H9 (cell line): ENCODE measurements at regions not wholly inside any gene's neighbourhood (a gene's known extent, or its start where the extent isn't known, plus 50 kb on each side); places are given as distances from the start of the nearest gene placed in this dataset.

Experiments used
- DNase-seq: peaks from one replicate; pipeline ENCODE4 v3.0.0-alpha.2; 2017
- H2AFZ ChIP-seq: one replicate; pipeline ENCODE4 v1.6.1; 2013; ENCODE audit warnings: mild to moderate bottlenecking, low read length, control low read depth, moderate library complexity
- H2AK5ac ChIP-seq: 2 replicates; pipeline ENCODE4 v1.6.1; 2013; ENCODE audit warnings: low read length, control low read depth, mixed read lengths; ENCODE audit not compliant: insufficient read length
- H2BK120ac ChIP-seq: one replicate; pipeline ENCODE4 v1.6.1; 2013; ENCODE audit warnings: low read depth, mild to moderate bottlenecking, low read length, control low read depth, inconsistent platforms; ENCODE audit not compliant: poor library complexity, severe bottlenecking
- H2BK12ac ChIP-seq: 2 replicates; pipeline ENCODE4 v1.6.1; 2013; ENCODE audit warnings: low read length, control low read depth, mixed read lengths, low read depth; ENCODE audit not compliant: insufficient read length
- H2BK15ac ChIP-seq: 2 replicates; pipeline ENCODE4 v1.6.1; 2013; ENCODE audit warnings: low read depth, low read length, control low read depth
- H2BK20ac ChIP-seq: one replicate; pipeline ENCODE4 v1.6.1; 2013; ENCODE audit warnings: low read depth, mild to moderate bottlenecking, low read length, control low read depth, inconsistent platforms; ENCODE audit not compliant: poor library complexity, severe bottlenecking
- H2BK5ac ChIP-seq: 2 replicates; pipeline ENCODE4 v1.6.1; 2013; ENCODE audit warnings: low read length, control low read depth, mixed read lengths; ENCODE audit not compliant: insufficient read length
- H3K14ac ChIP-seq: 2 replicates; pipeline ENCODE4 v1.6.1; 2013; ENCODE audit warnings: low read length, control low read depth; ENCODE audit not compliant: insufficient read depth
- H3K18ac ChIP-seq: 2 replicates; pipeline ENCODE4 v1.6.1; 2013; ENCODE audit warnings: low read depth, mild to moderate bottlenecking, mixed read lengths, low read length, control low read depth; ENCODE audit not compliant: insufficient read length
- H3K23ac ChIP-seq: 2 replicates; pipeline ENCODE4 v1.6.1; 2013; ENCODE audit warnings: low read length, control low read depth, mixed read lengths, low read depth; ENCODE audit not compliant: insufficient read length
- H3K23me2 ChIP-seq: 2 replicates; pipeline ENCODE4 v1.6.1; 2013; ENCODE audit warnings: low read depth, mild to moderate bottlenecking, mixed read lengths, low read length, control low read depth; ENCODE audit not compliant: insufficient read length, poor library complexity, severe bottlenecking
- H3K27ac ChIP-seq: 2 replicates; pipeline ENCODE4 v1.5.1; 2013; ENCODE audit warnings: low read length, control low read depth, mixed read lengths, low read depth; ENCODE audit not compliant: insufficient read length
- H3K27me3 ChIP-seq: 2 replicates; pipeline ENCODE4 v1.6.1; 2013; ENCODE audit warnings: low read length, control low read depth, inconsistent platforms; ENCODE audit not compliant: insufficient read depth
- H3K4ac ChIP-seq: 2 replicates; pipeline ENCODE4 v1.6.1; 2013; ENCODE audit warnings: low read depth, mild to moderate bottlenecking, control low read depth, inconsistent platforms, low read length, moderate library complexity
- H3K4me1 ChIP-seq: 2 replicates; pipeline ENCODE4 v1.6.1; 2013; ENCODE audit warnings: low read length, control low read depth, inconsistent platforms; ENCODE audit not compliant: insufficient read depth
- H3K4me2 ChIP-seq: 2 replicates; pipeline ENCODE4 v1.6.1; 2013; ENCODE audit warnings: low read length, control low read depth, mixed read lengths; ENCODE audit not compliant: insufficient read length, insufficient read depth
- H3K56ac ChIP-seq: 2 replicates; pipeline ENCODE4 v1.6.1; 2013; ENCODE audit warnings: low read depth, mild to moderate bottlenecking, mixed read lengths, low read length, control low read depth; ENCODE audit not compliant: insufficient read length
- H3K79me1 ChIP-seq: 2 replicates; pipeline ENCODE4 v1.6.1; 2013; ENCODE audit warnings: low read depth, mild to moderate bottlenecking, moderate library complexity, low read length, control low read depth, inconsistent platforms; ENCODE audit not compliant: insufficient read depth, poor library complexity, severe bottlenecking
- H3K79me2 ChIP-seq: 2 replicates; pipeline ENCODE4 v1.6.1; 2013; ENCODE audit warnings: low read length, control low read depth, inconsistent platforms; ENCODE audit not compliant: insufficient read depth
- H3K9ac ChIP-seq: 2 replicates; pipeline ENCODE4 v1.6.1; 2013; ENCODE audit warnings: low read length, control low read depth, mixed read lengths; ENCODE audit not compliant: insufficient read length; ENCODE audit errors: extremely low read depth
- H3K9me3 ChIP-seq: one replicate; pipeline ENCODE4 v1.6.1; 2013; ENCODE audit warnings: low read depth, low read length, inconsistent platforms; ENCODE audit not compliant: control insufficient read depth
- H3T11ph ChIP-seq: one replicate; pipeline ENCODE4 v1.6.1; 2013; ENCODE audit warnings: mild to moderate bottlenecking, low read length, control low read depth, inconsistent platforms
- H4K20me1 ChIP-seq: one replicate; pipeline ENCODE4 v1.6.1; 2013; ENCODE audit not compliant: control insufficient read depth, insufficient read length, insufficient read depth
- H4K5ac ChIP-seq: 2 replicates; pipeline ENCODE4 v1.6.1; 2013; ENCODE audit warnings: low read depth, mild to moderate bottlenecking, mixed read lengths, low read length, control low read depth; ENCODE audit not compliant: insufficient read length
- H4K8ac ChIP-seq: replicated peaks from 2 replicates; pipeline ENCODE4 v1.6.1; 2013; ENCODE audit warnings: low read length, control low read depth, mixed read lengths, low read depth; ENCODE audit not compliant: insufficient read length
- H4K91ac ChIP-seq: 2 replicates; pipeline ENCODE4 v1.6.1; 2013; ENCODE audit warnings: low read depth, mild to moderate bottlenecking, moderate library complexity, mixed read lengths, low read length, control low read depth; ENCODE audit not compliant: insufficient read length
- H3K27ac Mint-ChIP-seq, 3 experiments: 2 replicates in 2 of 3; 3 replicates in 1 of 3; pipeline ENCODE4 v1.8.0; 2020 to 2021; ENCODE audit warnings: mixed read lengths in 3 of 3, mild to moderate bottlenecking in 1 of 3, moderate library complexity in 1 of 3
- H3K27me3 Mint-ChIP-seq: 2 replicates; pipeline ENCODE4 v1.8.0; 2021; ENCODE audit warnings: low read depth, mild to moderate bottlenecking, moderate library complexity, mixed read lengths
- H3K36me3 Mint-ChIP-seq, 3 experiments: 2 replicates in 2 of 3; 3 replicates in 1 of 3; pipeline ENCODE4 v1.8.0; 2020 to 2021; ENCODE audit warnings: low read depth in 3 of 3, mixed read lengths in 3 of 3; ENCODE audit not compliant: insufficient read depth in 1 of 3
- H3K4me1 Mint-ChIP-seq, 2 experiments: 2 replicates each; pipeline ENCODE4 v1.8.0; 2020; ENCODE audit warnings: mixed read lengths in 2 of 2
- H3K4me3 Mint-ChIP-seq, 2 experiments: 2 replicates in 1 of 2; 3 replicates in 1 of 2; pipeline ENCODE4 v1.8.0; 2020 to 2021; ENCODE audit warnings: mild to moderate bottlenecking in 2 of 2, mixed read lengths in 2 of 2, moderate library complexity in 1 of 2
- H3K9me3 Mint-ChIP-seq, 2 experiments: 2 replicates in 1 of 2; 3 replicates in 1 of 2; pipeline ENCODE4 v1.8.0; 2020; ENCODE audit warnings: mild to moderate bottlenecking in 2 of 2, mixed read lengths in 2 of 2, moderate library complexity in 1 of 2
- WGBS: extraction: QIAGEN DNeasy Blood & Tissue Kit; methylation state at CpG from one replicate; pipeline ENCODE4 v1.1.7; 2013; ENCODE audit warnings: missing lambda C conversion rate, low lambda C conversion rate, mixed read lengths; ENCODE audit not compliant: insufficient read length; ENCODE audit errors: extremely low coverage; 5-methylcytosine and 5-hydroxymethylcytosine counted together
- TF ChIP-seq, protein P1 (sequence below): fragments of 200-600 bp; sonication (generic); conservative IDR thresholded peaks from 3 replicates; pipeline ENCODE4 v1.8.0; 2021; ENCODE audit warnings: antibody characterized with exemption, mild to moderate bottlenecking

DNA sequence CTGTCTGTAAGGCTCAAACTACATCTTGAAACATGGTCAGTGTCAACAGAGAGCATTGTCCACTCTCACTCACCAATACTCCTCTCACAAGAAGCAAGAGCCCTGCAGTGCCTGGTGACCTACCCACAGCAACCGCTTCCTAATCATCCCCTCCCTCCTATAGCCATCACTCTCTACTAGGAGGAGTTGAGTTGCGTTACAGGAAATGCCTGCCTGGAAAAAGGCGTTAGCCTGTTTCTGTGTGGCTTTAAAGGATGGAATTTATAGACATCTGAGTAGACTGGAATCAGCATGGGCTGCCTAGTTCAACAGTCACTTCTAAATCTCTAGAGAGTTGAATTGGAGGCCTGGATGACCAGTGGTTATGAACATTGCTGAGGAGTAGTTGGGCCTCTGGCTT, 108.3 kb upstream of the FER start:
- Histone ChIP-seq H3K14ac (no peak overlapping the region), H4K91ac (no peak overlapping the region), H3K27ac (no peak overlapping the region), H3K4ac (no peak overlapping the region), H2BK120ac (no peak overlapping the region), H2BK5ac (no peak overlapping the region), H3T11ph (no peak overlapping the region), H3K4me1 (peaks cover 4% of the 10 kb centered on the region), H3K9ac (no peak overlapping the region), H3K79me1 (no peaks in the 10 kb centered on the region), H3K23me2 (no peaks in the 10 kb centered on the region), H3K18ac (no peak overlapping the region), H2AK5ac (no peak overlapping the region), H4K5ac (no peak overlapping the region), H3K23ac (no peak overlapping the region), H2BK20ac (no peak overlapping the region), H4K8ac (no peak overlapping the region), H3K27me3 (no peaks in the 10 kb centered on the region), H3K79me2 (no peaks in the 10 kb centered on the region), H2AFZ (no peak overlapping the region), H3K56ac (no peak overlapping the region), H3K9me3 (no peaks in the 10 kb centered on the region), H2BK12ac (no peak overlapping the region), H2BK15ac (no peak overlapping the region), H4K20me1 (no peaks in the 10 kb centered on the region), H3K4me2 (no peak overlapping the region)
- WGBS, result no CpG with 5 or more reads among the region's 3 CpGs
- Mint-ChIP-seq H3K4me1 (peaks cover 30 to 34% of the 10 kb centered on the region in 2 experiments), H3K27ac (no peak overlapping the region), H3K36me3 (no peaks in the 10 kb centered on the region; a peak in 1 of 7 replicates), H3K4me3 (no peak overlapping the region), H3K27me3 (peaks cover 1% of the 10 kb centered on the region; the same call in 1 of the 2 replicates), H3K9me3 (no peaks in the 10 kb centered on the region)
- DNase-seq, result no peak
- TF ChIP-seq, protein P1, sequence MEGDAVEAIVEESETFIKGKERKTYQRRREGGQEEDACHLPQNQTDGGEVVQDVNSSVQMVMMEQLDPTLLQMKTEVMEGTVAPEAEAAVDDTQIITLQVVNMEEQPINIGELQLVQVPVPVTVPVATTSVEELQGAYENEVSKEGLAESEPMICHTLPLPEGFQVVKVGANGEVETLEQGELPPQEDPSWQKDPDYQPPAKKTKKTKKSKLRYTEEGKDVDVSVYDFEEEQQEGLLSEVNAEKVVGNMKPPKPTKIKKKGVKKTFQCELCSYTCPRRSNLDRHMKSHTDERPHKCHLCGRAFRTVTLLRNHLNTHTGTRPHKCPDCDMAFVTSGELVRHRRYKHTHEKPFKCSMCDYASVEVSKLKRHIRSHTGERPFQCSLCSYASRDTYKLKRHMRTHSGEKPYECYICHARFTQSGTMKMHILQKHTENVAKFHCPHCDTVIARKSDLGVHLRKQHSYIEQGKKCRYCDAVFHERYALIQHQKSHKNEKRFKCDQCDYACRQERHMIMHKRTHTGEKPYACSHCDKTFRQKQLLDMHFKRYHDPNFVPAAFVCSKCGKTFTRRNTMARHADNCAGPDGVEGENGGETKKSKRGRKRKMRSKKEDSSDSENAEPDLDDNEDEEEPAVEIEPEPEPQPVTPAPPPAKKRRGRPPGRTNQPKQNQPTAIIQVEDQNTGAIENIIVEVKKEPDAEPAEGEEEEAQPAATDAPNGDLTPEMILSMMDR, result no peak
